Posterior cingulate gyrus (tissue), 11 donors: ENCODE measurements at regions not wholly inside any gene's neighbourhood (a gene's known extent, or its start where the extent isn't known, plus 50 kb on each side); places are given as distances from the start of the nearest gene placed in this dataset.
A peak's percentile ranks its signal among the peaks of the same experiment; 100 is the strongest.

Experiments
- DNase-seq, 10 donors: peaks; one replicate each; pipeline versions ENCODE4 v3.0.0 to v3.0.0-alpha.2; 2020 to 2021; ENCODE audit warnings: mixed read lengths in 3 of 10
- intact Hi-C: fragments of 100-400 bp; cut with DNase I; formaldehyde crosslinking; loops from one replicate; pipeline ENCODE4 v1.15.1; 2023

DNA sequence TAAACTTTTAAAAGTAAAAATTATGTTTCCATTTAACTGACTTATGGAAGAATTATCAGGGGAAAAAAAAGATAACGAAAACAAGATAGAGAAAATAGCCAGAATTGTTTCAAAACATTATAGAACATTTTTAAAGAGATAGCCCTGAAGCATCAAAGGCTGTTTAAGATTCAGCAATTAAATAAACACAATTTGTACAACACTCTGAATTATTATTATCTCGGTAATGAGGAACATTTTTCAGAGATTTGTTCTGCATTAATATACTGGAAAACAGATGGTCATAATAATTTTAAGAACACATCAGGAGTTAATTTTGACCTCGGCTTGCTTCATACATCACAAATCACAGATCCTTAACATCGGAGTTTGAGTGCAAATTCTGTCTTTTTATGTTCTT, 643.8 kb downstream of the SORCS1 start:
- intact Hi-C loops, result no loop called here
- no peak for DNase-seq

DNA sequence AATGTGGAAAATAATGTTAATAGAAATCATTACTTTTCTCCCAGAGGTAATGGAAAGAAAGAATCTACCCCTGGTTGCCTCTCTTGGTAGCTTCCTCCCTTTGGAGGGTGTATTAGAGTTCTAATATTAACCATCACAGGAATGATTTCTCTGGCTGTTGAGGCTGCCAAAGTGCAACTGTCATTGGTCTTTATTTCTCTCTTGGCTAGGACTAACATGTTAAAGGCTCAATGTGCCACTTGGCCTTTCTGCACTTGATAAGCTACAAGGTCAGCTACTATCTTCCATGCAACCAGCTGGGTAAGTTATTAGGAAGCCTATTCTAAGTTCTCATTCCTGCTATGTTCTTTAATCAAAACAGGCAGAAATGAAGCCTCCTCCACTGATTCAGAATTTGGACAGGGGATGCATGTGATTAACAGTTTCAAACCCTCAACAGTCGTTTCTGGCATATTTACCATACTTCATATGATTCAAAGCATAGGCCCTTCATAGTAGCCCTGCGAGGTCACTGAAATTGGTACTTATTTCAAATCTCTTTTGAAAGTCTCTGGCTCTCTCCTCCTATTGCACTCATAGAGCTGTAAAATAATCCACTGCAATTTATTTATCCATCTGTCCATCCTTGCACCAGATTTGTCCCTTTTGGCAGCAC, 645.0 kb downstream of the SORCS1 start:
- intact Hi-C loops, result no loop called here
- no peak for DNase-seq

DNA sequence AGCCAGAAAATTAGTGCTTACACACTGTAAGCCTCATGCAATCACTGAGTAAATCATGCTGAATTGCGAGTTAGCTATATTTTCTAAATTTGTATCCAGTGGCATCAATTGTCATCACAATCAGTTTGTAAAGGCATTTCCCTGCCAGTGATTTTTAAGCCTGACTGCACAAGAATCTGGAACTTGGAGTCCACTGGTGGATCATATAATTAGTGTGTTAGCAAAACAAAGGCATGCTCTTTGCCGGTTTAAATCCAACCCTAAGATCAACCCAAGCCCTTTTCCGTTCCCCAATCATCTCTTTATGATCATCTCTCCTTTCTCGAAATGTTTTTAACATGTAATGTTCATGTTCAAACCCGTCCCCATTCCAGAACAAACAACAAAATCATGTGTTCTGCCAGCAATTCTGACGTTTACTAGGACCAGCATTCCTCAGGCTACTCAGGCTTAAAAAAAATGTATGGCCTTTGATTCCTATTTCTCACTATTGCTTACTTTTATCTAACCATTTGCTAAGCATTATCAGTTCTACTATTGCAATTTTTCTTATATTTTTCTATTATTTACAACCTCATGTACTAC, 649.2 kb downstream of the SORCS1 start:
- intact Hi-C loops, result no loop called here
- DNase-seq, result no peak

DNA sequence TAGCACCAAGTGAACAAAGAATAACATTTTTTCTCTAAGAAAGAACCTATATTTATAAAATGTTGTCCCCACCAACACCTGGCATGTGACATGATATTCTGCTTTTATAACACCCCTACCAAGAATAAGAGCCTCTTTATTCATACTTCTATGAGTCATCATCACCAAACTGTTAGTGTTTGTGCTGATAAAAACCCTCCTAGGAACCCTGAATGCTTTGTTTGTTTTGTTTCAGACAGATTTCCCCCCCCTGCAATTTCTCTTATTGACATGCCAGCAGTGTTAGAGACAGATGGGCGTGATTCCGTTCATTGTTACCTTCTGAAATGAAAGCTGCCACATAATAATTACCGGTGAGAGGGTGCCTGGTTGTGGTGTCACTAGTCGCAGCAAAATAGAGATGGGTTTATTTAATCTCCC, 651.1 kb downstream of the SORCS1 start:
- intact Hi-C loops, result no loop called here
- peak in 1 of 10 donors; percentile 15 for DNase-seq

DNA sequence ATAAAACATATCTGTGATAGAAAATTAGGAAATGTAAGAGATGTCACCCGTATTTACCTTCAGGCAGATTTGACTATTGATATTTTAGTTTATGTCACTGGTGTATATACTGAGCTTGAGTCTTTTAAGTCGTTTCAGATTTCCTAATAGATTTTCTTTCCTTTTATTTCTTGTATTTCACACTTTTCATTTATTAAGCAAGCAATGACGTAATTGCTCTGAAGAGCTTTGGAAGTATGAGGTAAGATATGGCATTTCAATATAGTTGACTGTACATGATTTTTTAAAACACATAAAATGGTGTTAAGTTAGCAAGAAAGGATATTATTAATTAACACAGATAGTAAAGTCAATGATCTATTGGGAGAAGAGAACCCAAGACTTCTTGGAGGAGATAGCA, 652.6 kb downstream of the SORCS1 start:
- intact Hi-C loops, result no loop called here

DNA sequence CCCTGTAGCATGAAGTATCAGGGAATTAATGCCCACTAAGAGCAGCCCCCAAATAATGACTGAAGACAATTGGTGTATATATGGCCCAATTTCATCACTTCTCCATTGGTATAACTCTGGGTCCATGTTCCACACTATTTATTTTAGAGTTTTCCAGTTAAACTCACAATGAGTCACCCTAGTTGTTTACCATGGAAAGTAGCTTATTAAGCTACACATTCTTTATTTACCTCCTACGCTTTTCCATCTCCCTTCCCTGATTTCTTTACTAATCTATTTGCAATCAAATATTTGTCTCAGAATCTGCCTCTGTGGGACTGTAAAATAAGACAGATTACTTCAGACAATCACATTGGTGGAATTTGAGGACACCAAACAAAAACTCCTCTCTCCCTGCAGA, 655.6 kb downstream of the SORCS1 start:
- intact Hi-C loops, result no loop called here
- DNase-seq, result no peak

More for the DNA sequence above, 652.6 kb downstream of the SORCS1 start:
- no peak for DNase-seq

DNA sequence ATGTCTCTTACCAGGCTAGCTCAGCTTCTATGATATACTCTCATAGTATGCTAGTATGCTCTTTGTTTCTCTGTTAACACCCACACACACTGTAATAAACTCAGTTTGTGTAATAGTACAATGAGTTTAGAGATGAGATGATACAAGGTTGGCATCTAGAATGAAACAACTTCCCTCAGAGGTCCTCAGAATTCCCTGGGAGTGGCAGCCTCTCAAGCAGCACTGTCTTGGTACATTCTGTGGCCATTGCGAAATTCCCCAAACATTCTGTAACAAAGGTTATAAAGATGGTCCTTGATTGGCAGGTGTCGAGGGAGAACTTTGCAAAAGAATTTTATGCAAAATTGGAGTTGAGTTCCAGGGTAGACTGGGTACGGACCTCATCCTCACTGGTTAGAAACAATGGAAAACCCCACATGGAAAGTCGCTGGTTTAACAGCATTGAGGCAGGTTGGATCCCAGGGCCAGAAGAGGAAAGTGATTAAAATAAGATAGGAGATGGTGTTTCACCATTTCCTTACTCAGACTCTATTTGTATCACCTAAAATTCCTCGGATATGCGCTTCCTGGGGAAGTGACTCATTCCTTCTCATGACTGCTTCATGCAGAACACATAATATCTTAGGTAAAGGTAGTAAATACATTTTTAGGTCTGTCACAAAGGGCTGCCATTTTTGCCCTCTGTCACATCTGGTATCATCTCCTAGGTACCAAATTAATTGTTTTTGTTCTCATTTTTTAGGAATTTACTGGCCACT, 657.8 kb downstream of the SORCS1 start:
- no peak for DNase-seq
- intact Hi-C loops, result no loop called here

DNA sequence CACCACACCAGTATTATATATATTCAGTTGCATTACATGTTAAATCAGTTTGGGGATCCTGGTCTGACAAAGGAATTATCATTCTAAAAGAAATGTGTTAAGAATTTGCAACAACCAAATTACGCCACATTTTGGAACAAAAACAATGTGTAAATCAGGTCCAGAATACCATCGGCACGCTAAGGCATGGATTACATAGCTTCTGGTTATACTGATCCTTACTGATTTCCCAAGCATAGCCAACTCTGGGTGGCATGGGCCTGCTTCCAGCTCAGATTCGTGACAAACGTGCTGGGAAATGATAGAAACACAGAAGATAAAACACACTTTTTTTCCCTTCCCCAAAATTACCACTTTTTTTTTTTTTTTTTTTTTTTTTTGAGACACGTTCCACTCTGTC, 660.0 kb downstream of the SORCS1 start:
- intact Hi-C loops, result no loop called here
- no peak for DNase-seq

DNA sequence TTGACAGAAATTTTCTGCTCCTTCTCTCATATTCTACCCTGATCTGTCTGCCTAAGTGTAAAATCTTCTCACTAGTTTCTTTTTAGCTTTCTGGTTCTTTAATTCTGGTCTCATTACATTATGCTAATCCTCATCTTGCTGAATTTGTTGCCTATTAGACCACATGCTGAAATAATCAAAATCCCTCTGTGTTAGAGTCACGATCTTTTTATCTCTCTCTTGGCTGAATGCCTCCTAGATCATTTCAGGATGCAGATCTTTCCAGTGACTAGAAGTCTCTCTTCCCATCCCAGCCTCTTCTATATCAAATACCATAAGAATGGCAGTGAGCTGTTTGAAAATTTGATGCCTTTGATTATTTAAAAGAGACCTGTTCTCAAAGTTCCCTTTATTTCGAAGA, 661.9 kb downstream of the SORCS1 start:
- intact Hi-C loops, result no loop called here

DNA sequence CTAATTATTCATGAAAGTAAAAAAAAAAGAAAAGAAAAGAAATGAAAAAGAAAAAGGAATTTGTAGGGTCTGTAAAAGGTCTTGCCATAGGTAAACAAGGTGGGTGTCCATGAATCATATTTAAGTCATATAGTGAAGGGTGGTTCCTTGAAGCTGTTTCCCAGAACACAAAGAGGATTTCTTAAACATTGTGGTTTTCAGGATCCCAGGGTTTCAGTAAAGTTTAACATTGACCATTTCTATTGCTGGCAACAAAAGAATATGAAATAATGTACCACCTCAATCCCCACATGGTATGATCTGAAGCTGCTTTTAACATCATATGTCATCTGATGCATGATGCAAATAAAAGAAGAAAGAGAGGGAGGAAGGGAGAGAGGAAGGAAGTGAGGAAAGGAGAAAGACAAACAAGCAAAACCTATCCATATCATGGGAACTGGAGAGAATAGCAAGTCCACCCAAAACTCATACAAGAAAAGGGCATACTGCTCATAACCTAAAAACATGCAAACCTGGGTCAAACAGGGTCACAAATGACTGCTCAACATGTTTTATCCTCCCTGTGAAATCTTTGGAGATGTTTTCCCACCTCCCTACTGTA, 663.5 kb downstream of the SORCS1 start:
- DNase-seq, result no peak
- intact Hi-C loops, result no loop called here

More for the DNA sequence above, 661.9 kb downstream of the SORCS1 start:
- DNase-seq, result no peak

DNA sequence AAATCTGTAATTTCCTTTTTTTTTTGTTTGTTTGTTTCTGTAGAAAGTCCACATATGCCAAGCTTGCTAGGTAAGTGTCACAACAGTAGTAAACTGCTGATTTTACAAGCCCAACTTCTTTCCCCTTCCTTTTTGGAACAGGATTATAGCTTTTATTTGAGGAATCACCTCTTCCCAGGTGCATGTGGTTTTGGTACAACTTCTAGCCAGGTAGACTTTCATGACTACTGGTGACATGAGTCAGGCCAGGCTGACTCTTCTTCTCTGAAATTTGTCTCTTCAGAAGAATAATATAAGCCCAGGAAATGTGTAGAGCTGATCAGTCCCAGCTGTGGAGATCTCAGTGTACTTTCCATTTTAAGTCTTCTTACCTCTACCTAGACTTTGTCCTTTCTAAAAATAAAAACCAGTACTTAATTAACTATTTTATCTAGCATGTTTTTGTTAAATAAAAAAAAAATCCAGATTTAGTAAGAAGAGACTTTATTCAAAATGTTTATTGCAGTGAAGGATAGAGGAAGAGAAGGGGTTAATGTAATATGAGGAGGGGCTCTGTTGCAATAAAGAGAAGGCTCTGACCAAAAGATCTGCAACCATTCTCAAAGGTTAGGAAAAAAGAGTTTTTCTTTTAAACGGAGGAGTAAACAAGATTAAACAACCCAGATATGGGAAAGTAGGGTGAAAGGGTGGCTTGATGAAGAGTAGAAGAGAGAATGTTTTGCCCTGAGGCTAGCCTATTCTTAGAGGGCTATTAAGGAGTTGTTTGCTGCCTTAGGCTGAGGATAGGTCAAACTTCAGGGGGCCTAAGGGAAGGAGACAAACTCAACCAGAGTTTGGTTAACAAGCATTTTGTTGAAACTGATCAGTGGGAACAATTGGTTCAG, 664.2 kb downstream of the SORCS1 start:
- DNase-seq, result no peak
- intact Hi-C loops, result no loop called here

DNA sequence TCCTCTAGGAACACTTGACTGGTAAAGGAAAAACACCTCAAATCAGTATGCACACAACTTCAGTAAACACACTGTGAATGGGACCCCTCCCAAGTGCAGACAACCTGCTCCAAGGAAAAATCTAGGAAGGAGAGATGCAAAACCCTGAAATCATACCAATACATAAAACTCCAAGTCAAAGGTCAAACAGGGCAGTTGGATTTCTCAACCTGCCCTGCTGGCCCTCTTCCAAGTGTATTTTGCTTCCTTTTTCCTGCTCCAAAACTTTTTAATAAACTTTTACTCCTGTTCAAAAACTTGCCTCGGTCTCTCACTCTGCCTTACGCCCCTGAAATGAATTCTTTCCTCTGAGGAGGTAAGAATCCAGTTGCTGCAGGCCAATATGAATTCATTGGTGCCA, 665.1 kb downstream of the SORCS1 start:
- no peak for DNase-seq
- intact Hi-C loops, result no loop called here

DNA sequence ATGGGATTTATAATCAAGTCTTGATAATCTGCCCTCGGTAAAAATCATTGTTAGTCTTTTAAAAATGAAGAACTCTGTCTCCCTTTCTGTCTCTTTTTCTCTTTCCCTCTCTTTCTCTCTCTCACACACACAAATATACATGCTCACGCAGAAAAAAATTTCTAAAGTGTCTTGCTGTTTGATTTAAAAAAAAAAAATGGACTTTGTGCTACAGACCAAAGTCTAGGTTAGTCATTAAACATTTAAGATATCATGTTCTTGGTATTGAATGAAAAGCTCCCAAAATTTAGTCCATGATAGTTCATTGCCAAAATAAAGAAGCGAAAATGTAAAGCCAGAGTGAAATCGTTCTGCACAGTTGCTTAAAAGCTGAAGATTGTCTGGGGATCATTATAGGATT, 665.8 kb downstream of the SORCS1 start:
- no peak for DNase-seq
- intact Hi-C loops, result no loop called here

DNA sequence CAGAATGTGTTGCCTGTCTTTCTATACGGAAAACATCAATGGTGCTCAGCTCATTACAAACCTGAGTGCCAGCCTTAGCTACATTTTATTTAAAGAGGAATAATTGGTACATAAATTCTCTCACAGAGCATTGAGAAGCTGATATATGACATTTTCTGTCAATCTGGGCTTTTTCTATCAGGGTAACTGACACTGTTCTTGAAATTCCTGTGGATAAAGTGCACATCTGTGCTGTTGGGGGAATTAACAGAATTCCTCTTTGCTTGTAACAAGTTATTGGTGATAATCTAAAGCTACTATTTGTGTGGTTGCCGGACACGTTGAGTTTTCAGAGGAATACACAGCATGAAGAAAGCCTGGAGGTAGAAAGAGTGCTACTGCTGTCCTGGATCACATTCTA, 668.6 kb downstream of the SORCS1 start:
- intact Hi-C loops, result no loop called here
- DNase-seq, result no peak

DNA sequence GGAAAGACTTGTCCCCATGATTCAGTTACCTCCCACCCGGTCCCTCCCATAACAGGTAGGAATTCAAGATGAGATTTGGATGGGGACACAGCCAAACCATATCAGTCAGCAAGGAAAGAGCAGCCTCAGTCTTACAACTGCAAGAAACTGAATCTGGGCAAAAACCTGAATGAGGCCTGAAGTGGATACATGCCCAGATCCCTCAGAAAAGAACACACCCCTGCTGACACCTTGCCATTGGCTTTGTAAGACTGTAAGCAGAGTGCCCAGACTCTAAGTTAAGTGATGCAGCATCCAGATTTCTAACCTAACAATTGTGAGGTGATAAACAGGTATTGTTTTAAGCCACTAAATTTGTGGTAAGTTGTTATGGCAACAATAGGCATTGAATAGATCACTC, 670.8 kb downstream of the SORCS1 start:
- intact Hi-C loops, result no loop called here
- DNase-seq, result no peak

DNA sequence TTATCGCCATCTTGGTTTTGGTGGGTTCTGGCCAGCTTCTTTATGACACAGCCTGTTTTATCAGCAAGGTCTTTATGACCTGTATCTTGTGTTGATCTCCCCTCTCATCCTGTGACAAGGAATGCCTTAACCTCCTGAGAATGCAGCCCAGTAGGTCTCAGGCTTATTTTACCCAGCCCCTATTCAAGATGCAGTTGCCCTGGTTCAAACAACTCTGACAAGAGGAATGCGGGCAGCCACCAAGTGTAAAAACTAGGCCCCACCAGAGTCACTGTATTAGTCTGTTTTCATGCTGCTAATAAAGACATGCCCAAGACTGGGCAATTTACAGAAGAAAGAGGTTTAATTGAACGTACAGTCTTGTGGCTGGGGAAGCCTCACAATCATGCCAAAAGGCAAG, 671.3 kb downstream of the SORCS1 start:
- intact Hi-C loops, result no loop called here

DNA sequence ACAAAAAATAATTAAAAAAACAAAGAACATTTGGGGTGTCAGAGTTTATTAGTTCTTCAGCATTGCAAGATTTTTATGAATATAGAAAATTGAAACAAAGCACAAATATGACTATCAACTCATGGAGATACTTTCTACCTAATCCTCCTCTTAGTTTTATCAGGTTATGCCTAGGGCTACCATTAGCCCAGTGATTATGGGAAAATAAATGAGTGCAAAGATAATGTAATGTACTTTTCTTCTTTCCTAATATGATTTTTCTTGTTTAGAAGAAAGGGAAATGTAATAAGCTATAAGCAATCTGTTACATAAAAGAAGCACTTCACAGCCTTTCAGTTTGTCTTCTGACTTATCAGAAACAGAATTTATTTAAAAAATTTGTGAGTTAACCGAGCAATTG, 676.8 kb downstream of the SORCS1 start:
- no peak for DNase-seq
- intact Hi-C loops, result no loop called here

More for the DNA sequence above, 671.3 kb downstream of the SORCS1 start:
- DNase-seq, result no peak

DNA sequence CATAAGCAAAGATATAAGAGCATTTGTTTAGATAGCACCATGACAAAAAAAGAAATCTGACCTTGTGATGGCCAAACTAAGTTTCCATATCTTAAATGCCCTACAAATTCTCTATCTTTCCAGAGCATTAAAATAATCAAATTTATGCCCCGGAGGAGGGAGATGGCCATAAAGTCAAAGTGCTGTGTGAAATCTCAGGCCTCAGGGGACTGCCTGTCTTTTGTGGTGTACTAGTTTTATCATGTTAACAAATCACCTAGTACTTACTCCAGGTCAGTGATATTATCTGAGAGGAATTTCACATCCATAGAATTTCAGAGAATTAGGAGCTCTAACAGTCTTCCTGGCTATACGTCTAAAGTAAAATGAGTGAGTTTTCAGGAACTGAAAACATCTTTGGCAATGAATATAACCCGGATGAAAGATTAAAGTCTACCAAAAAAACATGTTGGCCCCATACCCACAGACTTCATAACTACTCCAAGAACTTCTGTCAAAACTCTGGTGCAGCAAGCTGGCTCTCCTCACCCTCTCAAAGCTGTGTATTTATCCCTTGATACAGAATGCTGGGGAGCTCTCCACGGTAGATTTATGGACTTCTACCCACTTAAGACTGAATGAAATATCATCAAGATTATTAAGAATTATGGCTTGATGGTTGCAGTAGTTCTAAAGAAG, 682.8 kb downstream of the SORCS1 start:
- intact Hi-C loops, result no loop called here

DNA sequence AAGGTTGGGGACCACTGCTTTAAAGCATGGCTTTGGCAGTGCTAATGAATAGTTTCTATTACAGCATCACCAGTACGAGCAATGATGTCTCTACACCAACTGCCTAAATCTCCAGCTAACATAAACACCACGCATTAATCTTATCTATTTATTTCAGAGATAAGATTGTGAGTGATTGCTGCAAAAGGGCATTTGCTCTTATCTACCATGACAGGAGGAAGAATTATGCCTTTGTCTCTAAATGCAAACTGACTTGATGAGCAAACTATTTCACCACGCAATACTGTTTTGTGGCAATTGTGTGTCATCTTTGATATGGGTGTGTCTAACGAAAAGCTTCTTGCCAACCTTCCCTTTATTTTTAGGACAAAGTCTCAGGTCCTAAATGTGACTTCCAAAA, 684.9 kb downstream of the SORCS1 start:
- no peak for DNase-seq
- intact Hi-C loops, result no loop called here

More for the DNA sequence above, 682.8 kb downstream of the SORCS1 start:
- no peak for DNase-seq

DNA sequence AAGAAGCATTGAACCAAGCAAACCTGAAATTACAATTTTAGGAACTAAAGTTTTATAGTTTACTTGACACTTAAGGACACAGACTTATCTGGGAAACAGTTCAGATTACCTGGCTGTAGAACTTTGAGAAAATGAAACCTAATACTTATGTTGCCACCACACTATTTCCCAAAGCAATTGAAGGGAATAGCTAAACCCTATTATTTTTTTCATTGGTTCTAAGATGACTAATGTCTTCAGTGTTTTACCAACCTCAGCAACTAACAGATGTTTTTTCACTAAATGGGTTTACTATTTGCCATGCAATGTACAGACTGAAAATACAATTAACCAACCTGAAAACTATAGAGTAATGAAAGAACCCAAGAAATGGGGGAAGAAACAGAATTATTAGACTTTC, 689.6 kb downstream of the SORCS1 start:
- intact Hi-C loops, result no loop called here
- DNase-seq, result no peak
